NOMO-1 treated with DMSO at 0.1 percent for 48 hours (cell line): ENCODE measurements at regions not wholly inside any gene's neighbourhood (a gene's known extent, or its start where the extent isn't known, plus 50 kb on each side); places are given as distances from the start of the nearest gene placed in this dataset.

Source experiments
- DNase-seq: peaks from one replicate; lab custom pipeline; 2025; ENCODE audit not compliant: unreplicated experiment; lab: John Stamatoyannopoulos, UW

DNA sequence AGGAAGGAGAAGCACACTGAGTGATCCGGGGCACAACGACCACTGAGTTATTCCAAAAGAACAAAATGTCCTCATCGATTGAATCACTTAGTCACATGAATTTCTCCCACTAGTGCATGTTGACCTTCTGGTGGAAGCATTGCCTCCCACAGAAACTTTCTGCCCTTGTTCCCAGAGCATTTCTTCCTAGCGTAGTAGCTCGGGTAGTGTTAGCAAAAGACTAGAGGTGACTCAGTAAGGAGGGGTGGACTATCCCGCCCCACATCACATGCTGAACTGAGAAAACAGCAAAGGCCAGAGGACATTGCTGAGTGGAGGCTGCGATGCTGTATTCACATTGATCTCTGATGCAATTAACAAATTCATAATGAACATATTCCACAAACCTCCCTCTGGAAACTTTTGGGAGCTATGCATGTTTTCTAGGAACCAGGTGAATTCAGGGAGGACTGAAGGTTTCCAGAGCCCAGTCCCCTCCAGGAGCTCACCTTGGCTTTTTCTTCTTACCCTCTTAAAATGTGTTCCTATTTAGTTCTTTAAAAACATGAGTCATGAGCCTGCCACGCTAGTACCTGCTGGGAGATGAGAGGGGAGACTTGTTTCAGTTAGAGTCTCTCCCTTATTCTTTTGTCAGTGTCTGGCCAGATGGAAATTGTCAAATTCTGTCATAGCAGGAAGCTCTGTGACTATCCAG, 507.9 kb downstream of the CDH26 start:
- DNase-seq = no peak

DNA sequence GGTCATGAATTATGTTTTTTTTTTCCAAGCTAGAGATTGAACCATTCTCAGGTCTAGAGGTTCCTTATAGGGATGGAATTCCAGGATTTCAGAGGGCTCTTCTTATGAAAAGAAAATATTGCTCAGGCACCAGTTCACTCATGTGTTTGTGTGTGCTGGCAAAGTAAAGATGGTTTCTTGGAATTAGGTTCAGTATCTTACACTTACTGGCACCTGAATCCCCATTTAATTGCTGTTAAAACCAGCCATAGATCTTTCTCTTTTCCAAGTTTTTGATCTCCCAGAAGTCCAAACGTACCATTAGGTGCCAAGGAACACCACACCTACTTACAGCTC, 508.4 kb downstream of the CDH26 start:
- DNase-seq = no peak

DNA sequence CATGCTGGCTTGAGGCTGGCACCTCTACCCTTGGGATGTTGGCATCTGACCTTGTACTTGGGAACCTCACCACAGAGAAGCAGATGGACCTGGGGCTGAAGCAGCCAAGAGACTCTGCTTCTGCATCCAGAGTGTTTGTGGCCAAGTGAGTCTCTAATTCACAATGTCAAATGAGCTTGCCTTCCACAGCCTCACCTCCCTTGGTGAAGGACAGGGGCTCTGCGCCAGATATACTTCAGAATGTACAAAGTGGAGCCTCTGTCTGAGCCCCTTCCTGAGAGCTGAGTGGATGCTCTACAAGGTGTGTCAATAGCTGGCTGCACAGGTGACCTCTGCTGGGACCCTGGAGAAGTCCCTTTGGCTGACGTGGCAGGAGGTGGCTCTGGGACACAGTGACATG, 508.9 kb downstream of the CDH26 start:
- no peak for DNase-seq

DNA sequence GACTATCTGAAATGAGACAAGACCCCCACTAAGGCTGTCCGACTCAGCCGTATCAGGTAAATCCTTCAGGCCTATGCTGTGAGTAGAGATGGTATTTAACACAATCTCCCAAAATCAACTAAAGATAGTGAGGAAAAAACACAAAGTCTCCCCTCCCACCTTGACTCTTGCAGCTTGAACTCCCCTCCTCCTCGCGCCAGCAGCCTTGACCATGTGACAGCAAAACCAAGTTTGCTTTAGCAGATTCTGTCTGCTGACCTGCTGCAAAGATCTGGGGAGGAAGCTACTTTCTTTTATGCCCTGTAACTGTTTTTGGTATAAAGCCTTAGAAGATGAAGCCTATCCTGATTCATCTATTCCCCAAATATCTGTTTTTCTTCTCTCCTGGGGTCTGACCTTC, 509.5 kb downstream of the CDH26 start:
- no peak for DNase-seq

DNA sequence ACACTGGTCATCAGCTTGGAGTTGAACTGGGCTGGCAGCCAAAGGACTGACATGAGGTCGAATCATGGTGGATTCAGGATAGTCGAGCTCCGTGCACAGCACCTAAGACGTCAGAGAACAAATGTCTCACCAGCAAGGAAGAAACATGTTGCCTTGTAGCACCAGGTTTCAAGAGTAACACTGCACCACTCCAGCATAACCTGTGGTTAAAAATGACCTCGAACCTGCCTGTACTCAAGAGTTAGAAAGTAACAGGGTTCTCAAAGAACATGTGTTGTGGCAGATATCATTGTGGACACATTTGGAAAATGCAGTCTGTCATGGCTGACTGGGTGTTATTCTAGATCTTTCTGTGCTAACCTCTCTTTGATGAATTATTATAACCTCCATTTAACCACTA, 511.6 kb downstream of the CDH26 start:
- no peak for DNase-seq

DNA sequence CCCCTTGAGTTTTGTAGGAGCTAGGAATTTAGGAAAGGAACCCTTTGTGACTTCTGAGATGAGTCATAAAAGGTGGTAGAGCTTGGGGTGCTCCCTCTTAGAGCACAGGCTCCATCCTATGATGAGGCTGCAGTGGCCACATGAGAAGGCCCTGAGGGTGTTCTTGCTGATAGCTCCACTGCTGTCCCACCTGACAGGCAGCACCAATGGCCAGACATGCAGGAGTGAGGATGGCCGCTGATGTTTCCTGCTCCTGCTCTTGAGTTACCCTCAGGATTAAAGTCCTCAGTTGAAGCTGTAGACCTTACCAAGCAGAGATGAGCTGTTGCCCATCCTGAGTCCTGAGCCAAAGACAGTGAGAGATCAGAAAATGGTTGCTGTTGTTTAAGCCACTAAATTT, 512.1 kb downstream of the CDH26 start:
- DNase-seq = no peak

DNA sequence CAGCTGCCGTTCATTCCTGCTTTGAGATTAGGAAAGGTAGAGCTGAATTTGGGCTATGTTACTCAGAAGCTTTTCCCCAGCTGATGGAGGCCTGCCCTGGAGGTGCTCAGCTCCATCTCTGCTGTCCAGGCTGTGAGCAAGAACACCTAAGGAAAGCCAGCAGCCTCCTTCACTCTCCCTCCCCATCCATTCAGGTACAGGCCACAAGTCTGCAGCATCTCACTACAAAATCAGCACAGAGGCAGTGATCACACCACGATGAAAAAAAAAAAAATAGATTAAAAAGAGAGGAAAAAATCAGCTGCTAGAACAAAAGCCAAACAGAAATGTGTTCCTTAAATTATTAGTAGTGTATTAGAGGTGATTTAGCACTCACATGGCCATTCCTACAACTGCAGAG, 515.0 kb downstream of the CDH26 start:
- DNase-seq = no peak

DNA sequence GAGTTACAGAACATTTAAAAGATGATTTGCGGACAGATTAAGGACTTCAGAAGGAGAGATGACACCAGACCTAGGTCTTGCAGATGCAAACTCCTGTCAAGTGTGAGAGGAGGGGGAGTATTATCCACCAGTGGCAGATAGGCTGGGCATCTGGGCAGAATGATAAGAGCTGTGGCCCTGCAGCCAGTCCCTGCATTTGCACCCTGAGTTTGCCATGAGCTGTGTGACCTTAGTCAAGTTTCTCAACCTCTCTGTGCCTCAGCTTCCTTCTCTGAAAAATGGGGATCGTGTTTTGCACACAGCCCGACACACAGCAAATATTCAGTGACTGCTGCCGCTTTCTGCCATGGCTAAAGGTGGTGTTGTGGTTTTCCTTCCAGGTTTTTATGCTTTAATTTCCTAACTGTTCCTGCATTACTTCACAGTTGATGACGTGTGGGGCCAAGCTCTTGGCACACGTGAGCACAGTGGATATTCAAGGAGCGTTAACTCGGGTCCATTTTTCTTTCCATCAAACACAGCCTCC, 516.2 kb downstream of the CDH26 start:
- DNase-seq = no peak

DNA sequence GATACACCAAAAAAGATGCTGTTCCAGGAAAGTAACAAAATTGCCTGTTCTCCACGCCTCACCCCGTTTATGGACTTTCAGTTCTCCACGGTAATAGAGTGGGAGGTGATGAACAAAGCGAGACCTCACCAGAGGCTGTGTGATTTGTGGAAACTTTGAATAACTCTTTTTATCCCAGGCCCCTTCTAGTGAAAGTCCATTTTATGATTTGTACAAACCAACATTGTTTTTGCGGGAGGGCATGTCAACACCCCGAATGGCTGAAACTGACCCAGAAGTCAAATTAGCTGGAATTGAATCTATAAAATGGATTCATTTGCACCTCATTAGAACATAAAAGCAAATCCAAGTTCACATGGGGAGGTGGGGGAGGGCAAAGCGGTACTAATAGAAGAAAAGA, 517.8 kb downstream of the CDH26 start:
- DNase-seq = no peak

DNA sequence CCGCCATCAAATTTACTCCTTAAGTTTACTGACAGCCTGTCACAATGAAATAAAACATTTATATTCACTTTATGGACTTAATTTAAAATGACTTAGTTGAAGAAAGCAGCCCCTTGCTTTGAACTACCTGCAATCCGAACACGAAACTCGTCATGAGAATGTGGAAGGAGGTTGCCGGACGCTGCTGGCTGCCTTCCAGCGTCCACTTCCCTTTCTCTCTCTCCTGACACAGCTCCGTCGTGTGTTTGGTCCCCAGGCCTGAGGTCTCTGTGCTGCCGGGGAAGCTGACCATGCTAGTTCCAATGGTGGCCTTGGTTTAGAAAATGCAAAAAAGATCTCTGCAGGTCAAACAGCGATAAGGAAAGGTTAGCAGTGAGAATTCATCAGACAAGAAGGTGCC, 519.7 kb downstream of the CDH26 start:
- peak; percentile 59 for DNase-seq

DNA sequence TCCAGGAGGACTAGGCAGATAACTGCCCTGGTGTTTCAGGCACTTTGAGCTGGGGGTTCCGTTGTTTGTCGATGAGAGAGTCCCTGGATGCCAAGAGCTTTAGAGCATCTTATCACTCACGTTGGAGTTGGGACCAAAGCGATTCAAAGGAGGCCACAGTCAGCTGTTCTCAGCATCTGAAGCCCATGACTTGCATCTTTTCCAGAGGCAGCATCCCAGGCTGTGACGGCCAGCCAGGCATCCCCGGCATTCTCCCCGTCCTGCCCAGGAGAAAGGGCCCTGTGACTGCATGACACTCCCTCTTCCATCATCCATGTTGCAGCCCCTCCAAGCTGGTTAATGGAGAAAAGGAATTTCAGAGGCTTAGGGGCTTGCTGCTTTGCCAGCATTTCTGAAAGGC, 520.3 kb downstream of the CDH26 start:
- no peak for DNase-seq

DNA sequence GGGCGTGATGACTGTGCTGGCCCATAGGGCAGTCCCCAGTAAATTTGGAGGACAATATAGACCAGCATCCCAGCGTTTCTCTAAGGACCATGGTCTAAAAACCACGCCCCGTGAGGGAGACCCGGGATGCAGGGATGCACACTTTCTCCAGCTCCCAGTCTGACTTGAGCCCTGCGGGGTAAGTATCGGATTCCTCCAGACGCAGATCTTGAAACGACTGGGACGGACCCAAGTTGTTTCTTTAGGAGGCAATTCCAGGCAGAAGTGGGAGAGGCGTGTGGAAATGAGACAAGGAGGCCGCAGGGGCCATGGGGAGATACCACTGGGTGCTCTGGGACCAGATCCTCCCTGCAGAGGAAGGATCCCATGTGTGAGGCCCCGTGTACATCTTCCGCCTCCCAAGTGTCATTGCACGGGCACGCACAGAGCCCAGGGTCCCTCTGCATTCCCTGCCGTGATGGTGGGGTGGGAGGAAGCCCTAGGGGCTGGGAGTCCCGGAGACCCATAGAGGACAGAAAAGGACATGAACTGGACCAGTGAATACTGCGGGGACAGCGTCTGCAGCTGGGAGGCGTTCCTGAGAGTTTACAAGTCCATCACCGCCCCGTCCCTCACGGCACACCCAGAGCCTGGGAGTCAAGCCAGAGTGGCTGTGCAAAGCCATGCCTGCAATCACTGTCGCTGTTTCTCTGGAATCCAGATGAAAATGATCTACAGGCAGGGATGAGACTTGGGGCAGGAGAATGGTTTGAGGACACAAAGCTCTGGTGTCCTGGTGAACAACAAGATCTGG, 522.9 kb downstream of the CDH26 start:
- no peak for DNase-seq

DNA sequence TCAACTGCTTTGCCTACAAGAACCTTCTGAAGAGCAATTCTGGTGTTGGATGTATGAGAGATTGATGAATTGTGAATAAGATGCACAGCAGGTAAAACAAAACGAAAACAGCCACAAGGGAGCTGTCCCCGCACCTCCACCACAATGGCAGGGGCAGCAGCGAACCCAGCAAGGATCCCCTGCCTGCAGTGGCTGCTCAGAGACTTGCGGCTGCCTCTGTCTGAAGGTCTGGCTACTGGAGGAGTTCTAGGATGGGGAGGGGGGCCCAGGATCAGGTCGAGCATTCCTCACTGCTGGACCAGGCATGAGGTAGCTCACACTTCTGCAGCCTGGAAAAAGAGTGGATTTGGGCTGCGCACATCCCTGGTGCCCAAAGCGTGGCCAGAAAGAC, 523.5 kb downstream of the CDH26 start:
- DNase-seq = no peak

DNA sequence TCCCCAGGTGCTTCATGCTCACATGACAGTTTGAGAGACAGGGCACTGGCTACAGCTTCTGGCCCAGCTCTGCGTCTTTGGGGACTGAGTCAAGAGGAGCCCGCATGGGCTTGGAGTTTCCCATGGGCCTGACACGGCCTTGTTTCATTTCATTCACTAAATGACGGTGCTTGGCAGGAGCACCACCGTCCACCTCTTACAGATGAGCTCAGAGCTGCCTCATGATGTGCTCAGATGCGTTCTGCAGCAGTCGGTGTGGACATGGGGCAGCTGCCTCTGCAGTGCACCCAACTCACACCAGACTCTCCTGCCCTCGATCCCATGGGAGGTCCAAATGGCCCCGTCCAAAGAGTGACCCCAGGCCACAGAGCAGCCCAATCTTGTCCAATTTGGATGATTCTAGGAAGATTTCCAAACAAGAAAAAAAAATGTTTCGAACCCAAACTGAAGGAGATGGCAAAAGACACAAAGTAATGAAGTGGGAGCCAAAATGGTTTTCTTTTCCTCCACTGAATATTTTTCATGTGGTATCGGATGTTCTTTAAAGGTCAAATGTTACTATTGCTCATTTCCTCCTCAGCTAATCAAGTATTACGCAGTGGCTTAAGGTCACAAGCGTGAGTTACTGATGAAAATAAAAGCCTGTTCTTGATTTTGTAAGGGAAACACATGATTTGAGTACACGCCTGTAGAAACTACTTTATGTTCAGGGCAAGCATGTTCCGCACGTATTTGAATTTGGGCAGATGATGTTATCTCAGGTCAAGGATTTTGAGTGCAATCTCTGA, 524.2 kb downstream of the CDH26 start:
- no peak for DNase-seq

DNA sequence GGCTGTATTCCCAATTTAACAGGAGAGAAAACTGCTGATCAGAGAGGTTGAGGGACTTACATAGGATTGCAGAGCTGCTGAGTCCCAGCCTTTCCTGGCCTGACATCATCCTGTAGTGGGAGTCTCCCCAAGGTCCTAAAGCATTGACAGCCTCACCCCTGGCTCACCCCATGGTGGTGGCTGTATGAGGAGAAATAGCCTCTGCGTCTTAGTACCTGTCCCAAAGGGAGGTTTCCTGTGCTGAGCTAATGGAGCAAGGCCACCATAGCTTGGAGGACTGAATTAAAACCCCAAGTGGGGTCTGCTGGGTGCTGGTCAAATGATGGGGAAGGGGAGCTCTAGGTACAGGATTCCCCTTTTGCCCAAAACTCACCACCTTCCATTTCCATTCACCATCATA, 525.1 kb downstream of the CDH26 start:
- DNase-seq = no peak

DNA sequence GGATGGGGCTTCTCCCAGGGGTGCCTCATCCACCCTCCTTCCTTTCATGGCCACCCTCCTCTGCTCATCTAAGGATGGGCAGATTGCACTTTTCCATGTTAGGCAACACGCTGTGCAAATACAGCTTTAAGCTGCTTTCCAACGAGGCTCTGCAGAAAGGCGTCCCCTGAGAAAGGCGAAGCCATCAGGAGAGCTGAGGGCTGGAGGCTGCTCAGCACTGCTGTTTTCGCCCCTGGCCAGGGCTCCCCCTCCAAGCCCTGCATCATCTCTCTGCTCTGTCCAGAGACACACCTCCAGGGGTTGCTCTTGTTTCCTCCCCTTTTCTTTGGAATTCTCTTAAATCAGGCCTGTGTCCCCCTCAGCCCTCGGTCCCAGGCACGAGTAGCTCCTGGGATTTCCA, 526.1 kb downstream of the CDH26 start:
- no peak for DNase-seq

DNA sequence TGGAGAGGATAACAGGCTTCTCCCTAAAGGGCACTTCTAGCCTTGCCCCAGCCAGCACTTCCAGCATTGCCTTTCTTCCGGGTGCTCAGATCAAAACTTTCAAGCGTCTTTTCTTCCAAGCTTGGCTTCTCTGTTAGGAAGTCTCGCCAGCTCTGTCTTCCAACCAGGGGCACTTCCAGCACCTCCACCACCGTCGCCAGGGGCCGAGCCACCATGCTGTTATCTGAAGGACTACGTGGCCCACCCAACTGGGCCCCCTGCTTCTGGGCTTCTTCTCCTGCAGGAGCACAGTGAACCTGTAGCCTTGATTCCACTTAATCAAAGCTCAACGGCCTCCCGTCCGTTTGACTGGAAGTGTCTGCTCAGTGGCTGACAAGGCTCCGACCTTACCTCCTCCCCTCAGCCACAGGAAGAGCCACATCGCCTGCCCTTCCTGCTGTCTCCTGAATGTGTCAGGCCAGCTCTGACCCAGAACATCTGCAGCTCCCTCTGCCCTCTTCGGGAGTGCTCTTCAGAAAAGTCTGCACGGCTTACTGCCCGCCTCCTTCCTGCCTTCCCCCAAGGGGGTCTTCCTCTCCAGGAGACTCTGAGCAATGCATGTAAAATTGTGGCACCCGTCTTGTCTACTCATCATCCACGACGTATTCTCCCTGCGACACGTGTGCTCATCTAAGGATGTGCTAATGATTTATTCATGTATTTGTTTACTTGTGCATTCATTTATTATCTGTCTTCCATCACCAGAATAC, 527.0 kb downstream of the CDH26 start:
- DNase-seq = no peak

DNA sequence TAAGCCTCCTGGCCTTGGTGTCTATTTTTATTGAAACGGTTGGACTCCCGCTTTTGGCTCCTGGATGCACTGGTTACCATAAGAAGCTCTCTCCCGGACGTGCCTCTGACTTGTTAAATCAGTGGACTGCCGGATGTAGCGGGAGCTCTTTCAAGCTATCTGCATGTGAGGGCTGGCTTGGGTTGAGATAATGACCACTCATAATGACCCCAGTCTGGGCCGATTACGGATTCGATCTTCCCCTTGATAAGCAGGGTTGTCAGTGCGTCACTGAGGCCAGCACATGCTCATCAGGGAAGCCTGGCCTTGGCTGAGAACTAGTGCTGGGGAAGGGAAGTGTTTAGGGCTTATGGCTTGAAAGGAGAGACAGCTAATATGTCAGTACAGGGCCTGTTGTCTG, 528.1 kb downstream of the CDH26 start:
- DNase-seq = no peak

DNA sequence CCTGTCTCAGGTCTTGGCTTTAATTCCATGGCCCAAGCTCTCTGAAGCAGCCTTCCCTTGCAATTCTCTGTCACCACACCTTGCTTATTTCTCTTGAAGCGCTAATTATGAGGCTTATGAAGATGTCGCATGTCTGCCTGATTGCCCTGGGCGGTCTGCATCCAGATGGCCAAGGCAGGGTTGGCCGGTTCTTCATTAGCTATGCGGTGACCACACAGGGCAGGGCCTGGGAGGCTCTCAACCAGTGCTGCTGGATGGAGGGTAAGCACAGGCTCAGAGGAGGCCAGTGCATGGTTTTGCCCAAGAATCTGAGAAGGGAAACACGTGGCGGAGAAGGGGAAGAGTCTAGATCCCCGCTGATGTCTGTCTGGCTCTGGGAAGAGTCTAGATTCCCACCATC, 528.7 kb downstream of the CDH26 start:
- no peak for DNase-seq

DNA sequence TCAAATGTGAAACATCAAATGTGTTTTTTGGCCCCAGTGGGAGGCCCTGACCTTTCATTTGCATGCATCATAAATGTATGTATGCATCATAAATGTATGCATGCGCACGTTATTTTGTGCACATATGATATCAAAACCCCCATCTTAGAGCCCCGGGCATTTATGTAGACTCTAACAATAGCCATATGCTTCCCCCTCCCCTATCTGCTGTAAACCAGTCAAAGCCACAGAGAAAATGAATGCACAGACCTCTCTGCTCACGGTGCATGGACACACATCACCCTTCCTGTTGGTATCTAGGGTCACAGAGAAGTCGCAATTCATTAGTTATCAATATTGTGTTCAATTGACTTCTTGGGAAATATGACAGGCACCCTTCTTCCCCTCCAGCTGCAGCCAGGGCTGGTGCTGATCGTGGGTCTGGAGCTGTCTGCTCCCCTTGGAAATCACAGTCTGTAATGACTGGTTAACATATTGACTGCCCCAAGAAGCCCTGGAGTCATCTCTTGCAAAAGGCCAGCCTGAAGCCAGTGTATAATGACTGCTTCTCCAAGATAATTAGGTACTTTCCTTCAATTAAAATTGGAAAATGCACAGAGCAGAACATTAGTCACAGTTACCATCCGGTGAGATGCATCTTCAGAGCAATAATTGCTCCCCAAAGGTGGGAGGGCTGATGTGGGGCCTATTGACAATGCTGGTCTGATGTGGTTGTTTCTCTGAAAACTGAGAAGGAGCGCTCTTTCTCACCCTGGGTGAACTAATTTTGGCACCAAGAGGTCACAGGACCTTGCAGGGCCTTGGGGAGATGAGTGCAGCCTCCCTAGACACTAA, 532.2 kb downstream of the CDH26 start:
- DNase-seq = no peak
